NCI-H1436 (cell line): ENCODE measurements at regions not wholly inside any gene's neighbourhood (a gene's known extent, or its start where the extent isn't known, plus 50 kb on each side); places are given as distances from the start of the nearest gene placed in this dataset.
"Not testable (repeated sequence)": the region's sequence is repeated elsewhere in the genome, so short reads cannot be mapped to it uniquely, and the experiment has no call there.

Experiments used
- DNase-seq: peaks from one replicate; lab custom pipeline; 2025; lab: John Stamatoyannopoulos, UW

- DNase-seq: no peak
Observed at GRCh38 chr13:97875911-97876310, 77.6 kb upstream of the IPO5 start.

DNA sequence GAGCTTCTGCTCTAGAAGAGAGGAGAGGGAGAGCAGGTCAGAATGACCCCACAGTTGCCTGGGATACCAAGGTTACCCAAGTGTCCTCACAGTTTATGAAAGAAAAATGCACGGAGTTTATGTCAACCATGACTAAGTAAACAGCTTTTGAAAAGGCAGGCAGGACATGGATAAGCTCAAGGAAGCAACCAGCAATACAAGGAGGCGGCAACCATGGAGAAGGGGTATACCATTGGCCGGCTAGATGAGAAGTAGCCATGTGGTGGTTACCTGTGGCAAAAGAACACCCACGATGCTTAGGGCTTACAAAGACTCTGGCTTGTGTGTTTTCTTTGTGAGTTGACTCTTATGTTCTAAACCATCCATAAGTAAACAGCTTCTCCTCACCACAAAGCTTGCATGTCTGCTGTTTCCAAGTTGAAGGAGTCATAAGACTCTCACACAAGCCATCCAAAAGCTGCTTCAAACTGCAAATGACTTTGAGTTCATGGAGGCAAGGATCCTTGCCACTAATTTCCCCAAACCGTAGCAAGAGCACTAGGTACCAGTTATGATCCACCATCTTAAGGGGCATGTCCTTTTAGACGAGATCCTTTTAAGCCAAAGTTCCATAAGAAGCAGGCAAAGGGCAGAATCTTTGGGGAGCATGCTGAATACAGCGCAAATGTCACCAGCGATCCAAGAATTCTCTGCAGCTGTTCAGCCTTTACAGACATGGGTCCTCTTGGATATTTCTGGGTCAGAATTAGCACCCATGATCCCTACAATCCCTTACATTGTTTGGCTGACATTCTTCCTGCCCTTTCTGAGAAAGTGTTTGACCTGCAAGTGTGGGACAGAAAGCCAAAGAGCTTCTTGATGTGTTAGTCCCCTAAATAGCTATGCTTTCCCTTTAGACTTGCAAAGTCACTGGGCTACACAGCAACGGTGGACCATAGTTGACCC lies 74.8 kb upstream of the IPO5 start:
- DNase-seq: no peak

DNA sequence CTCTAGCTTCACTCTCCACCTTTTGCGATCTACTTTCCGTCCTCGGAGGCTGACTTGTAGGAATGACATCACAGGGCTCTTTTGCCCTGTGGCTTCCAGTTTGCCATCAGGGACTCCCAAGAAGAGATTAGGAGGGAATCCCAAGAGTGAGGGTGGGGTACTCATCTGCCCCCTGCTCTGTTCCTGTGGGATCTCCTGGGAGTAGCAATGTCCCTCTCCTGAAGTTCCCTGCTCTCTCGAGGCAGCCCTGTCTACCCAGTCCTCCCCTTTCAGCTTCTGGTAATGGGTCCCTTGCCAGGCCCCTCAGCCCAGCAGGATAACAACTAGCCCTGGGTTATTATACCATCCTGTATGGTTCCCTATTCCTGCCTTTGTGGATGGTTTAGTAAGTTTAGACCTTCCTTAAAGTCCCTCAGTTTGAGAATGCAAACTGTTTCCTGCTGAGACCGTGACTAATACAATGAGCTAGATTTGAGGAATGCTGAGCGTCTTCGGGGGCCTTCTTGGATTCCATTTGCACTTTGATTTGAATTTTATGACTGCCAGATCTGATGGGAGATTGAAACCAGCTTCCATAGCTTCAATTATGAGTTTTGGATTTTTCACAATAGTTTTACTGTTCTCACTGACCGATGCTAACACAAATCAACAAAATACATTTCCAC lies 73.7 kb upstream of the IPO5 start:
- DNase-seq: no peak

DNA sequence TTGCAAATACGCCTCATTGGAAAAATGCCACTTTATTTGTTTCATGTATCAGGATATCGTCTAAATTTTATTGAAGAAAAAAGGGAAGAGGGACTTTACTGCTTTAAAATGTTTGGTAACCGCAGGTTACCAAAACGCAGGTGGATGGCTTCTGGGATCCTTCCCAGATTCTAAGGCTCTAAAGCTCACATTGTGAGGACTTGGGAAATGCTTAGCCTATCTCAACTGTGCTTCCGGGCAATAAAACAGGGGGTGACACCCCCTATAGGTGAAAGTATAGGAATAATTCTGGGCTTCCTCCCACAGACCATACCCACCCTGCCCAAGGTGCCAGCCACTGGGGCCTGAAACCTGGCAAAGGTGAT lies 73.2 kb upstream of the IPO5 start:
- no peak for DNase-seq

GRCh38 chr13:97881556-97881955 lies 71.9 kb upstream of the IPO5 start:
- DNase-seq: no peak

DNA sequence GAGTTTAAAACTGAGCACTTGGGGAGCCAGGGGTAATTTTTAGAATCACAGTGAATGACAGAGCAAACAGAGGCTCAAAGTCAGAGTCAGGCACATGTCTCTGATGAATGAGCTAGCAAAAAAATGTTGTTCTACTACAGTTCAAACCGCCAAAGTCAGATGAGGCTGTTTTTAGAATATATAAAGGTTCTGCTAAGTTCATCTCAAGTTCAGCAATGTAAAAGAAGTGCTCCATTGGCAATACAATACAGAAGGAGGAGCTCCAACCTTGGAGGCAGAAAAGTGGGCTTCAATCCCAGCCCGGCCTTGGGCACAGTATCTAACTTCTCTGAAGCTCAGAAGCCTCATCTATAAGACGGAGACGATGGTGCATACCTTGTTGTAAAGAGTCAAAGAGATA lies 70.1 kb upstream of the IPO5 start:
- DNase-seq: no peak

GRCh38 chr13:97884707-97885468 lies 68.6 kb upstream of the IPO5 start:
- DNase-seq: no peak

- no peak for DNase-seq
Observed at GRCh38 chr13:97885641-97886040, 67.8 kb upstream of the IPO5 start.

- DNase-seq: no peak
Observed at GRCh38 chr13:97889803-97890202, 63.7 kb upstream of the IPO5 start.

DNA sequence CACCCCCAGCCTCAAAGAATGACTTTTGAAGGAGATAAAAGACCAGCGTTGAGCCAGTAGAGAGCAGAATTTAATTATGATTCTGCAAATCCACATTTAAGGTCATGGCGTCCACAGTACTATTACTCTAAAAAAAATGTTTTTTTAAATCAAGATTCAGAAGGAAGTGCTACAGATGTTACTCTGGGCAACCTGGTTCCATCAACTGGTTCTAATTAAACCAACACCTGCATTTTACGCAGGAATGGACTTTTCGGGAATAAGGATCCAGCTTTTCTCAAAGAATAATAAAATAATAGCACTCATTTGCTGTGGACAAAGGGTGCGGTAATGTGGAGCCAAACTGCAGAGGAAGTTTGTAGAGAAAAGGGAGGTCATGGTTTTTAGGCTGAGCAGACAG lies 62.9 kb upstream of the IPO5 start:
- DNase-seq: no peak

DNA sequence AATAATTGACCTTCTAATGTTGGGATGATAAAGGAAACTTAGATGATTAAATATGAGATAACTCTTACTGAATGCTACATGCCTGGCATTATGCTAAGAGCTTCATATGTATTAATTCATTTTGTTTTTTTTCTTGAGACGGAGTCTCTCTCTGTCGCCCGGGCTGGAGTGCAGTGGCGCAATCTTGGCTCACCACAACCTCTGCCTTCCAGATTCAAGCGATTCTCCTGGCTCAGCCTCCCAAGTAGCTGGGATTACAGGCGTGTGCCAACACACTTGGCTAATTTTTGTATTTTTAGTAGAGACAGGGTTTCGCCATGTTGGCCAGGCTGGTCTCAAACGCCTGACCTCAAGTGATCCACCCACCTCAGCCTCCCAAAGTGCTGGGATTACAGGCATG lies 61.5 kb upstream of the IPO5 start:
- not testable (repeated sequence) for DNase-seq

DNA sequence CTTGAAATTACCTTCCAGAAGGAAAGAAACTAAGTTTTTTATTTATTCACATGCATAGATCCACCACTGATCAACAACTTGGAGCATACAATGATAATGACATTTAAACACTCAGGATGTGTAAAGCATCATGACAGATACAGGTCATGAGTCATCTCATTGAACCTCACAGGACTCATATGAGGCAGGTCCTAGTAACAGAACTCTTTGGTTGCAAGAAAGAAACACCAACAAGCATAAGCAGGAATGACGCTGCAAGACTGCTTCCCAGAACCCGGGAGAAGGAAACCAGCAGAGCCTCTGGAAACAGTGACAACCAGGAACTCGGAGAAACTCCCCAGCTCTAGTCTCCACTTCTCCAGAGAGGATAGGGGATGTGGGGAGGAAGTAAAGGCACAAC lies 60.8 kb upstream of the IPO5 start:
- DNase-seq: no peak

DNA sequence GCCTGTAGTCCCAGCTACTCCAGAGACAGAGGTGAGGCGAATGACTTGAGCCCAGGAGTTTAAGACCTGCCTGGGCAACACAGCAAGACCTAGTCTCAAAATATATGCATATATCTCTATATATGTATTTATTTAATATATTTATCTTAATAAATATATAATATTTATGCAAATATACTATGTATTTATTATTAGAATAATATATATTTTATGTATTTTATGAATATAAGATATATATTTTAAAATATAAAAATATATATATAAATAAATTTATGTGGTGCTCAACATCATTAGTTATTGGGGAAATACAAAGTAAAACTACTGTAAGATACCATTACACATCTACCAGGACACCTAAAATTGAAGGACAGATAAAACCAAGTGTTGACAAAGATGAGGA lies 58.1 kb upstream of the IPO5 start:
- no peak for DNase-seq

- no peak for DNase-seq
Observed at GRCh38 chr13:97896446-97896845, 57.0 kb upstream of the IPO5 start.

- DNase-seq: no peak
Observed at GRCh38 chr13:97901716-97902115, 51.8 kb upstream of the IPO5 start.
